PC-3 (cell line): ENCODE measurements at regions not wholly inside any gene's neighbourhood (a gene's known extent, or its start where the extent isn't known, plus 50 kb on each side); places are given as distances from the start of the nearest gene placed in this dataset.

Experiments
- ATAC-seq: fragments of 200-7000 bp; cut with Tn5 transposase; 2 replicates; pipeline ENCODE4 v1.9.1; 2020; ENCODE audit warnings: mild to moderate bottlenecking, moderate library complexity
- BruUV-seq: library from RNA; stranded (reverse); fragments of 400-500 nt; replicated peaks from 2 replicates; lab custom pipeline; 2021; lab: Mats Ljungman, UMichigan
- CTCF ChIA-PET: fragments of 300-600 bp; sonication (Branson Sonifier 250); formaldehyde crosslinking; loops from one replicate; lab custom pipeline; 2022; ENCODE audit warnings: antibody characterized with exemption; lab: Charles Lee
- POLR2A ChIA-PET: fragments of 300-600 bp; sonication (Branson Sonifier 250); formaldehyde crosslinking; loops from one replicate; lab custom pipeline; 2022; ENCODE audit warnings: antibody characterized with exemption; ENCODE audit not compliant: unreplicated experiment; lab: Charles Lee
- DNase-seq: peaks from one replicate; pipeline ENCODE4 v3.0.0-alpha.2; 2015
- H2AFZ ChIP-seq: fragments of 300-600 bp; sonication (generic); 2 replicates; pipeline ENCODE4 v1.6.0; 2016; ENCODE audit warnings: antibody characterized with exemption, low read length
- H3F3A ChIP-seq: fragments of 300-600 bp; sonication (generic); one replicate; pipeline ENCODE4 v1.6.0; 2017; ENCODE audit warnings: antibody characterized with exemption, low read length, control low read depth, mild to moderate bottlenecking; ENCODE audit not compliant: unreplicated experiment
- H3K27ac ChIP-seq: fragments of 300-600 bp; sonication (generic); 2 replicates; pipeline ENCODE4 v1.5.1; 2016; ENCODE audit warnings: mild to moderate bottlenecking, low read length
- H3K27me3 ChIP-seq: fragments of 300-600 bp; sonication (generic); 2 replicates; pipeline ENCODE4 v1.6.1; 2016; ENCODE audit warnings: low read length, mixed read lengths
- H3K36me3 ChIP-seq: fragments of 300-600 bp; sonication (generic); 2 replicates; pipeline ENCODE4 v1.6.1; 2016; ENCODE audit warnings: low read depth, mixed run types, low read length, mixed read lengths
- H3K4me1 ChIP-seq: fragments of 300-600 bp; sonication (generic); 2 replicates; pipeline ENCODE4 v1.5.1; 2016; ENCODE audit warnings: low read length; ENCODE audit not compliant: insufficient read depth
- H3K4me2 ChIP-seq: fragments of 300-600 bp; sonication (generic); 2 replicates; pipeline ENCODE4 v1.6.0; 2016; ENCODE audit warnings: low read length
- H3K4me3 ChIP-seq: fragments of 300-600 bp; sonication (generic); 2 replicates; pipeline ENCODE4 v1.5.1; 2016; ENCODE audit warnings: mild to moderate bottlenecking, low read length, mixed read lengths
- H3K79me2 ChIP-seq: fragments of 300-600 bp; sonication (generic); 2 replicates; pipeline ENCODE4 v1.6.1; 2017; ENCODE audit warnings: low read length, mixed read lengths
- H3K9ac ChIP-seq: fragments of 300-600 bp; sonication (generic); 2 replicates; pipeline ENCODE4 v1.6.0; 2016; ENCODE audit warnings: mild to moderate bottlenecking, low read length
- H3K9me2 ChIP-seq: fragments of 300-600 bp; sonication (generic); replicated peaks from 2 replicates; pipeline ENCODE4 v1.6.1; 2016; ENCODE audit warnings: mixed run types, low read length, mixed read lengths
- H3K9me3 ChIP-seq: fragments of 300-600 bp; sonication (generic); 2 replicates; pipeline ENCODE4 v1.6.1; 2016; ENCODE audit warnings: low read length, mixed read lengths
- H4K20me1 ChIP-seq: fragments of 300-600 bp; sonication (generic); 2 replicates; pipeline ENCODE4 v1.6.1; 2016; ENCODE audit warnings: low read length, mixed read lengths
- EZH2 ChIP-seq: fragments of 300-600 bp; sonication (generic); IDR thresholded peaks from one replicate; pipeline ENCODE4 v1.6.1; 2017; ENCODE audit warnings: antibody characterized with exemption, mild to moderate bottlenecking, low read length; ENCODE audit not compliant: unreplicated experiment
- EZH2phosphoT487 ChIP-seq: fragments of 300-600 bp; sonication (generic); IDR thresholded peaks from 2 replicates; pipeline ENCODE4 v1.6.1; 2018; ENCODE audit warnings: mild to moderate bottlenecking, antibody characterized with exemption, low read length, borderline replicate concordance
- intact Hi-C: fragments of 100-400 bp; cut with micrococcal nuclease; formaldehyde crosslinking; loops from 2 replicates; pipeline ENCODE4 v1.9.0; 2023
- TF ChIP-seq, protein P1 (sequence below): fragments of 300-600 bp; sonication (generic); conservative IDR thresholded peaks from 2 replicates; pipeline ENCODE4 v1.5.1; 2017; ENCODE audit warnings: antibody characterized with exemption, low read depth, mild to moderate bottlenecking, low read length

DNA sequence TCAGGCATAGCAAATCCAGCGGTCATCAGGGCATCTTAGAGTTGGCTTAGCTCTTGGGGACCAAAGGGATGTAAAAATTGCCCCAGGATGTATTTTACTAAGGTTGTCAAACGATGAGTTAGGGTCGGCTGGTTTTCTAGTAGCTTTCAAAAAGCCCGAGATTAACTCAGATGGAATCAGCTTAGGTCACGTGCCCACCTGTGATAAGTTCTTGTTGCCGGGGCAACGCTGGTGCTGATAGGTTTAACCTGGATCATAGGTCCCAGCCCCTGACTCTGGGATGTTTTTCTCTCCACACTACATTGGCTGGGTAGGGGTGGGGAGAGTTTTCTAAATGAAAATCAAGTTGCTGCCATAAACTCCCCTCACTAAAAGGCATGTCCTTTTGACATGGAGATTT is 257.3 kb upstream of the SULF2 start:
- POLR2A ChIA-PET = interaction anchor here (0.5 kb wide), 1 partner anchor 391 kb away, joined by 3 read pairs; no protein-coding TSS in a partner anchor
- no peak overlapping the region for H3K4me3 ChIP-seq
- H2AFZ ChIP-seq = no peak overlapping the region
- CTCF ChIA-PET = no interaction called here
- no peaks in the 10 kb centered on the region for H3K27me3 ChIP-seq
- no TSS peak for BruUV-seq
- no peak overlapping the region for H3K4me2 ChIP-seq
- ATAC-seq = no peak
- no peak overlapping the region for H3K27ac ChIP-seq
- intact Hi-C loops = no loop called here
- H3K36me3 ChIP-seq = no peaks in the 10 kb centered on the region
- H3K79me2 ChIP-seq = no peaks in the 10 kb centered on the region
- no peak overlapping the region for H3K9ac ChIP-seq
- TF ChIP-seq EZH2 = no peak
- TF ChIP-seq, protein P1, sequence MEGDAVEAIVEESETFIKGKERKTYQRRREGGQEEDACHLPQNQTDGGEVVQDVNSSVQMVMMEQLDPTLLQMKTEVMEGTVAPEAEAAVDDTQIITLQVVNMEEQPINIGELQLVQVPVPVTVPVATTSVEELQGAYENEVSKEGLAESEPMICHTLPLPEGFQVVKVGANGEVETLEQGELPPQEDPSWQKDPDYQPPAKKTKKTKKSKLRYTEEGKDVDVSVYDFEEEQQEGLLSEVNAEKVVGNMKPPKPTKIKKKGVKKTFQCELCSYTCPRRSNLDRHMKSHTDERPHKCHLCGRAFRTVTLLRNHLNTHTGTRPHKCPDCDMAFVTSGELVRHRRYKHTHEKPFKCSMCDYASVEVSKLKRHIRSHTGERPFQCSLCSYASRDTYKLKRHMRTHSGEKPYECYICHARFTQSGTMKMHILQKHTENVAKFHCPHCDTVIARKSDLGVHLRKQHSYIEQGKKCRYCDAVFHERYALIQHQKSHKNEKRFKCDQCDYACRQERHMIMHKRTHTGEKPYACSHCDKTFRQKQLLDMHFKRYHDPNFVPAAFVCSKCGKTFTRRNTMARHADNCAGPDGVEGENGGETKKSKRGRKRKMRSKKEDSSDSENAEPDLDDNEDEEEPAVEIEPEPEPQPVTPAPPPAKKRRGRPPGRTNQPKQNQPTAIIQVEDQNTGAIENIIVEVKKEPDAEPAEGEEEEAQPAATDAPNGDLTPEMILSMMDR = no peak
- no peak for TF ChIP-seq EZH2phosphoT487
- no peaks in the 10 kb centered on the region for H3K9me3 ChIP-seq
- DNase-seq = no peak
- peaks cover 3% of the 10 kb centered on the region; the same call in 1 of the 2 replicates for H3K4me1 ChIP-seq
- H3K9me2 ChIP-seq = no peaks in the 10 kb centered on the region
- H3F3A ChIP-seq = no peaks in the 10 kb centered on the region
- no peaks in the 10 kb centered on the region for H4K20me1 ChIP-seq

DNA sequence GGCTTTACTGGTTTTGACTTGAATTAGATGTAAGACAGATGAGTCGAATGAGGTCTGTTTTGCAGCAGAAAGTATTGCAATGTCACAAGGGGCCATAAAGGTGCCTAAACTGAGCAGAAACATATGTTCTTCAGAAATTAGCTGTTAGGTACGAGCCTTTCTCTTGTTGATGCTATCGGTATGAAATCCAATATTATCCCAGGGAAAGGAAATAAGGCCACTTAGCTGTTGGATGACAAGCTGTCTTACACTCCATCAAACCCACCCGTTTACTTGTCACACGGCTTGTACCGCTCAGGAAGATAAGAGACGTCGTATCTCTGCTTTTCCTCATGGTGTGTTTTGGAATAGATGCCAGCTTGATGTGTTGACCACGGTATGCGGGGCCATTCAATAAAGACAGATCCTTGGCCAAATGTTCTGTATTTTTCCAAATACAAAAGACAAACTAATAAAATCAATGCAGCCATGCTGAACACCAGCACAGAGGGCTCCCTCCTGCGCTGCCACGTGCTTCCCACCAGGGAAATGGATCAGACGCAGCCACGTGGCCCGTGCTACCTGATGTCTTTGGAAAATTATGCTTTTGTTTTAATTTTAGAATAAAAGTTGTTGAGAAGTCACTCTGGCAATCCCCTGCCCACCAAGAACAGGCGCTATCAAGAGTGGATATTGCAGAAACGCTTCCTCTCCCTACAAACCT is 255.9 kb upstream of the SULF2 start:
- ChIA-PET CTCF (no interaction called here), POLR2A (interaction anchor here (0.6 kb wide), 1 partner anchor 52 kb away, joined by 5 read pairs; no protein-coding TSS in a partner anchor)
- Histone ChIP-seq H3K27me3 (no peaks in the 10 kb centered on the region), H3K4me3 (no peak overlapping the region), H3K79me2 (no peaks in the 10 kb centered on the region), H3K36me3 (no peaks in the 10 kb centered on the region), H3K4me2 (no peak overlapping the region), H2AFZ (no peak overlapping the region), H3K27ac (no peak overlapping the region), H3K9me3 (no peaks in the 10 kb centered on the region), H4K20me1 (no peaks in the 10 kb centered on the region), H3K9me2 (no peaks in the 10 kb centered on the region), H3F3A (no peaks in the 10 kb centered on the region), H3K9ac (no peak overlapping the region), H3K4me1 (no peaks in the 10 kb centered on the region)
- no peak for TF ChIP-seq EZH2
- TF ChIP-seq, protein P1 = no peak
- TF ChIP-seq EZH2phosphoT487 = no peak
- no peak for ATAC-seq
- DNase-seq = no peak
- intact Hi-C loops = no loop called here
- no TSS peak for BruUV-seq

DNA sequence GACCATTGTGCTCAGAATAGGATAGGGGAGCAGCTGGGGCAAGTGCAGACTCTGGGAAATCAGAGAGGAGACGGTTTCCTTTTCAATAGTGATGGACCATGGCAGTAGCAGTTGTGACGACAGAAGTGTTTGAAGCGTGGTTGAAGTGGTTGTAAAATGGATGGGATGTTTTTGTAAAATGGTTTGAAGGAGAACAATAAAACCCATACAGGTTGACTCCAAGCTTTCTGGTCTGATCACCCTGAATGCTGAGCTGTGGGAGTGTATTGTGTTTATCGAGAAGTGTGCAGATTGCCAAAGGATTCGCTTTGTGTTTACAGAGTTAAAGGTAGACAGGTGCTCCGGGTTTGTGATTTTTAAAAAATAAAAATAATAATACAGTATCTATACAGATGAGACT is 255.2 kb upstream of the SULF2 start:
- ChIA-PET POLR2A (no interaction called here), CTCF (no interaction called here)
- TF ChIP-seq EZH2 = no peak
- TF ChIP-seq EZH2phosphoT487 = no peak
- TF ChIP-seq, protein P1 = no peak
- H4K20me1 ChIP-seq = no peaks in the 10 kb centered on the region
- no peak overlapping the region for H2AFZ ChIP-seq
- DNase-seq (no peak), ATAC-seq (no peak)
- H3K36me3 ChIP-seq = no peaks in the 10 kb centered on the region
- H3K4me2 ChIP-seq = no peak overlapping the region
- no peak overlapping the region for H3K4me3 ChIP-seq
- no TSS peak for BruUV-seq
- H3K27me3 ChIP-seq = no peaks in the 10 kb centered on the region
- no peaks in the 10 kb centered on the region for H3K9me2 ChIP-seq
- H3K9ac ChIP-seq = no peak overlapping the region
- no peaks in the 10 kb centered on the region for H3K4me1 ChIP-seq
- intact Hi-C loops = no loop called here
- H3K79me2 ChIP-seq = no peaks in the 10 kb centered on the region
- no peak overlapping the region for H3K27ac ChIP-seq
- no peaks in the 10 kb centered on the region for H3F3A ChIP-seq
- H3K9me3 ChIP-seq = no peaks in the 10 kb centered on the region
